Testis (tissue), 2 donors: ENCODE measurements at regions not wholly inside any gene's neighbourhood (a gene's known extent, or its start where the extent isn't known, plus 50 kb on each side); places are given as distances from the start of the nearest gene placed in this dataset.
A peak's percentile ranks its signal among the peaks of the same experiment; 100 is the strongest.

Experiments used
- DNase-seq: peaks from one replicate; pipeline ENCODE4 v3.0.0-alpha.2; 2019
- H3K27ac ChIP-seq, 2 donors: fragments of 200-600 bp; sonication (generic); one replicate each; pipeline ENCODE4 v1.5.1; 2019
- H3K27me3 ChIP-seq: fragments of 200-600 bp; sonication (generic); one replicate; pipeline ENCODE4 v1.5.1; 2019
- H3K36me3 ChIP-seq: fragments of 200-600 bp; sonication (generic); one replicate; pipeline ENCODE4 v1.5.1; 2017; ENCODE audit warnings: low read depth; ENCODE audit errors: missing control alignments
- H3K4me1 ChIP-seq: fragments of 200-600 bp; sonication (generic); one replicate; pipeline ENCODE4 v1.5.1; 2019
- H3K4me3 ChIP-seq, 2 donors: fragments of 200-600 bp; sonication (generic); one replicate each; pipeline ENCODE4 v1.5.1; 2017 to 2019
- H3K9me3 ChIP-seq: fragments of 200-600 bp; sonication (generic); one replicate; pipeline ENCODE4 v1.5.1; 2017
- CTCF ChIP-seq, 3 experiments: fragments of 450-650 bp in 2 of 3; fragments of 200-600 bp in 1 of 3; sonication (generic) in 1 of 3; IDR thresholded peaks; one replicate each; pipeline ENCODE4 v1.5.1; 2016 to 2019; ENCODE audit warnings: antibody characterized with exemption in 3 of 3, mild to moderate bottlenecking in 2 of 3, moderate library complexity in 1 of 3
- POLR2A ChIP-seq: fragments of 450-650 bp; IDR thresholded peaks from one replicate; pipeline ENCODE4 v1.6.1; 2017; ENCODE audit warnings: antibody characterized with exemption, mild to moderate bottlenecking, moderate library complexity
- WGBS, 2 donors: methylation state at CpG; one replicate each; pipeline ENCODE4 v1.1.5; 2018; 5-methylcytosine and 5-hydroxymethylcytosine counted together
- intact Hi-C: fragments of 100-400 bp; cut with DNase I; formaldehyde crosslinking; loops from one replicate; pipeline ENCODE4 v1.15.1; 2023; ENCODE audit warnings: low total_unique reads

DNA sequence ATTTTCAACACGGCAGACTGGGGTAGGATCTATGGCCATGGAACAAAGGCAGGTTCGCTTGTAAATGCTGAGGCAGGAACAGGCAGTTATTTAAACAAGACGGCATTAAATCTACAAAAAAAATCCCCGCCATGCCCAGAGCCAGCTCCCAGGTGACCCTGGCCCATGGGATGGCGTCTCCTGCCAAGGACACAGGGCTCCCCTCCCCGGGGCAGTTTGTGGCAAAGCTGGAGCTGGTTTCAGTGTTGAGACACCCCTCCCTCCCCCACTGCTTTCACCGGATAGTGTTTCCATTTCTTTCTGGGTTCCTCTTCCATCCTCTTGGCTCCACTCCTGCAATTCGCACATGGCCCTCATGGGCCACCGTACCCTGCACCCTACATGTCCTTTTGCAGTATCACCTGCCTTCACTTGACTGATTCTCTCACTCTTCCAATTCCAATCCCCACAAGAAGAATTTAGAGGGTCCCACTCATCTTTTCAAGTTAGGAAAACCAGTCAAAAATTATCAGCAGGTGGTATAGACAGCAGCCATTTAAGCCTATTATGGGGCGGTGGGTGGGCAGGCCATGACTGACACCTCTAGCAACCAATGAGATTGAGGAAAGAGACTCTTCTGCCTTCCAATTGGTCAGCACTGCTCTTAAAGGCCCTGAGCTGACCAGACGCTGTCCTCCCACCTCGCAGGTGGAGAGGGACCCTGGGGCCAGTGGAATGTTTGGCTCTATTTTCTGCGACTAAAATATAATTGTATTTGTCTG lies 52.0 kb downstream of the OLIG1 start:
- peaks cover 9% of the 10 kb centered on the region for H3K4me1 ChIP-seq
- TF ChIP-seq CTCF (IDR thresholded peaks at IDR 0.05), result no peak
- TF ChIP-seq POLR2A, result no peak
- intact Hi-C loops, result no loop called here
- H3K36me3 ChIP-seq, result no peaks in the 10 kb centered on the region
- DNase-seq, result peak; percentile 74
- H3K9me3 ChIP-seq, result no peaks in the 10 kb centered on the region
- peak overlapping the region in 1 of 2 donors; percentile 41 for H3K4me3 ChIP-seq
- H3K27ac ChIP-seq, result no peak overlapping the region
- 52 to 64% methylated on average over 13 of the region's 13 CpGs for WGBS, 2 donors
- no peaks in the 10 kb centered on the region for H3K27me3 ChIP-seq

- no peaks in the 10 kb centered on the region for H3K36me3 ChIP-seq
- TF ChIP-seq CTCF (IDR thresholded peaks at IDR 0.05) (no peak), POLR2A (no peak)
- H3K4me3 ChIP-seq, result peak overlapping the region in 1 of 2 donors; percentile 41
- peaks cover 7% of the 10 kb centered on the region for H3K4me1 ChIP-seq
- no peak overlapping the region for H3K27ac ChIP-seq
- 70 to 74% methylated on average over 6 of the region's 6 CpGs for WGBS, 2 donors
- H3K27me3 ChIP-seq, result no peaks in the 10 kb centered on the region
- no peaks in the 10 kb centered on the region for H3K9me3 ChIP-seq
- DNase-seq, result no peak
- intact Hi-C loops, result no loop called here
Measured at GRCh38 chr21:33122507-33122906, 52.6 kb downstream of the OLIG1 start.

DNA sequence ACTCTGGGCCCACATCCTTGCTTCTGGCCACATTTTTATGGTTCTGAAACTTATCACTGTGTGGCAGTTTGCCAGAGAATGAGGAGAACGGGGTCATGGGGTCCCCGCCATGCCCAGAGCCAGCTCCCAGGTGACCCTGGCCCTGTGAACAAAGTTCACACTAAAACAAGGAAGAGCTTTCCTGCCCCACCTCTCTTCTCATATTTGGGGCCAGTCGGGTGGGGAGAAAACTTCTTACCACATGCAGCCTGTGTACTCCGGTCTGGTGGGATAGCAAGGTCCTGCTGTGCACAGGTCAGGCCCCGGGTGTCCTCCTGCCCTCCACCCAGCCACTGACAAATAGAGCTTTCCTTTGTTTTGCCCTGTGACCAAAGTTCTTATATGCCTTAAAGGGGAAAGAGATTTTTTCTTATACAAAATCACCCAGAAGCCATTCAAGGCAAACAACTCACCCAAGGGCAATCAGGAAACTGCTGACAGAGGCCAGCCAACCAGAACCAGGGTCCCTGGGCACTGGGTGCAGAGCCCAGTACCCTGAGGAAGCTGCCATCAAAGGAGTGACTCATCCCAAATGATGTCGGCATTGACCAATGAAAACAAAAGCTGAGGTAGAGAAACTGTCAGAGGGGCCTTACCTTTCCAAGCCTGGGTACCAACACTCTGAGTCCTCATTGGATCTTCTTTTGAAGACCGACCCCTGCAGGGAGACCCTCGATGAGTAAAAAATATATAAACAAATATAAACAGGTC lies 53.6 kb downstream of the OLIG1 start:
- DNase-seq, result no peak
- 73 to 75% methylated on average over 8 of the region's 8 CpGs for WGBS, 2 donors
- no peaks in the 10 kb centered on the region for H3K36me3 ChIP-seq
- no peaks in the 10 kb centered on the region for H3K9me3 ChIP-seq
- no peak for TF ChIP-seq CTCF (IDR thresholded peaks at IDR 0.05)
- H3K27me3 ChIP-seq, result no peaks in the 10 kb centered on the region
- no peak overlapping the region for H3K4me3 ChIP-seq
- intact Hi-C loops, result no loop called here
- no peaks in the 10 kb centered on the region for H3K4me1 ChIP-seq
- no peak overlapping the region for H3K27ac ChIP-seq

- H3K4me1 ChIP-seq, result no peaks in the 10 kb centered on the region
- DNase-seq, result no peak
- H3K27me3 ChIP-seq, result no peaks in the 10 kb centered on the region
- H3K27ac ChIP-seq, result no peak overlapping the region
- H3K36me3 ChIP-seq, result no peaks in the 10 kb centered on the region
- WGBS, 2 donors, result 88 to 93% methylated on average over 7 of the region's 7 CpGs
- no peak for TF ChIP-seq CTCF (IDR thresholded peaks at IDR 0.05)
- no peak for TF ChIP-seq POLR2A
- no peaks in the 10 kb centered on the region for H3K9me3 ChIP-seq
- intact Hi-C loops, result no loop called here
- no peak overlapping the region for H3K4me3 ChIP-seq
Measured at GRCh38 chr21:33124889-33125288, 54.9 kb downstream of the OLIG1 start.
